ENCODE measurements at regions not wholly inside any gene's neighbourhood (a gene's known extent, or its start where the extent isn't known, plus 50 kb on each side); places are given as distances from the start of the nearest gene placed in this dataset.

DNA sequence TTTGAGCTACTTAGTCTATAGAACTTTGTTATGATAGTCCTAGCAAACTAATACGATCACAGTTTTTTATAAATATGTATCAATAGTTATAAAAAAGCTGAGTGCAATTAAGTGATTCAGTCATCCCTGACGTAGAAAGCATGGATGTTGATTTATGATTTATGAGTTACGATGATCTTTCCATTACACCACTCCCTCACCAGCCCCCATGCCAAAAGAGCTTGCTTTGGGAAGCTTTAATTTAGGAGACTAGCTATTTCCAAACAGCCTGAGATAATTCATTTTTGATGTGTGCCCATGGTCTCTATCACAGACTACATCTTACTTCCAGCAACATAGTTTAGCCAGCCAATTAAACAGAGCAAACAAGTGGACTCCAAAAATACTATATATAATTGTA is 256.8 kb downstream of the GABRG2 start:
- no peak for DNase-seq (ENCODE audit: low read depth)

DNA sequence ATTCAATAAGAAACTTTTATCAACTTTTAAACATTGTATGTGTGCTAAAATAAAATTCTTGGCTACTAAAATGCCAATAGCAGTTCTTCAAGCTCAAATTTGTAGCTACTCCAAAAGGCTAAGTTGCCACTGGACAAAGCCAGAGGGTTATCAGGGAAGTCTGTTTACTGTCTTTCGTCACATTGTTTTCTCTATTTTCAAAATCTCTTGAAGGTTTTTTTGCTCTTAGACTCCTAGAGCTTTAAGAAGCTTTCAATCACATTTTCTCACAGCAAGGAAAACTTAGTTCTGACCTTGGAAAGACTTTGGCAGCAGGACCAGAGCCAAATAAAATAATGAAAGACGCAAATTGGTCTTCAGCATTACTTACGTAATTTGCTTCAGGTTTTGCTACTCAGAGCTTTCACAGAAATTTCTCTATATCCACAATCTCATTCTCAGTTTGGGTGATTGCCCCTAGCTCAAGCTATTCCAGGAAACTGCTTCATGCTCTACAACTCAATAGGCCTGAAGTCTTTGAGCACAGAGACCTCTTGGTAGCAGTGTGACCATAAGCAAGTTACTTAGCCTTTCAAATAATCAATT is 257.7 kb downstream of the GABRG2 start:
- DNase-seq (ENCODE audit: low read depth), result no peak

DNA sequence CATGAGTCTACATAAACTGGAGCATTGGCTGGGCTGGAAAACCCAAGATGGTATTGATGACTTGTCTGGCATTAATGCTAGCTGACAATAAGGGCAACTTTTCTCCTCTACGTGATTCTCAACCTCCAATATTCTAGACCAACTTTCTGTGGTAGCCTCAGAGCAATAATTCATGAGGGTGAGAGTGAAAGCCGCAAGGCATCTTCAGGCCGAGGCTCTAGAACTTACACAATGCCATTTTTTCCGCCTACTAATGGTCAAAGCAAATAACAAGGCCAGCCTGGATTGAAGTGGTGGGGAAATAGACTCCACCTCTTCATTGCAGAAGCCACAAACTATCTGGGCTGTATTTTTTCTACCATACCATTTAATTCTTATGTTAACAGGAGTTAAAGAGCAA is 267.4 kb downstream of the GABRG2 start:
- no peak for DNase-seq (ENCODE audit: low read depth)

DNA sequence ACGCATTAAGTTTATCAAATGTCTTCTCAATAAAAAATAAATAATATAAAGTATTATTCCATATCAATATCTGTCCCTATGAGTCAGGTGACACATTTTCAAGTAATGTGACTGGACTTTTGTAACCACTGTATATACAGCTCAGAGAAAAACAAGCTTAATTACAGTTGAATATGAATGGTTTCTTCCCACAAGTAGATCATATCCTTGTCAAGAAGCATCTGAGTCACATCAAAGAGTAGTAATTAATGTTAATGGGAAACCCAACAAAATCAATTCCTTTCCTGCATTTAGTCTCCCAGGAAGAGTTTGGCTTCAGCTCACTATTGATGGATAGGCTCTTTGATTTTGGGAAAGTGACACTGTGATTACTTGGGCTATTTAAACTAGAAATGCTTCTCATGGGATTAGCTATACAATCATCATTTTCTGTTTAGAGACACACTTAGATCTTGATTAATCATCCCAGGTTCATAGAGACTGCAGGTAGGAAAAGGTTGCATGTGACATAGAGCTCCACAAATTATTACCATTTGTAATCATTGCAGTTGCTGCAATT is 292.9 kb downstream of the GABRG2 start:
- DNase-seq (ENCODE audit: low read depth), result no peak

DNA sequence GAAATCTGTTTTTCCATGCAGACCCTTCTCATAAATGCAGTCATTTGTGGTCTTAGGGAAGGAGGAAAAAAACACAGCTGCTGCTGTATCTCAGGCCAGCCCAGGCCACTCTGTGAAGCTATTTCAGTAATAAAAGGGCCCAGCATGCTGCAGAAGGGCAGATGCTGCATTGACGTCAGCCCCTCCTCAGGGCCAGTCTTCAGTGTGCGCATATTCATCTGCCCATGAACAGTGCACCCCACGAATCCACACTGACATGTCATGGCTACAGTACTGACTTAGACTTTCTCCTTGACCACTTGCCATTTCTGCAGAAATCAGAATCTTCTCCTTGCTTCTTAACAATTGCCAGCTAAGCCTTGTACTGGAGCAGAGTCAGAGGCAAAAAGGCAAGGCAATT is 304.7 kb downstream of the GABRG2 start:
- no peak for DNase-seq (ENCODE audit: low read depth)

DNA sequence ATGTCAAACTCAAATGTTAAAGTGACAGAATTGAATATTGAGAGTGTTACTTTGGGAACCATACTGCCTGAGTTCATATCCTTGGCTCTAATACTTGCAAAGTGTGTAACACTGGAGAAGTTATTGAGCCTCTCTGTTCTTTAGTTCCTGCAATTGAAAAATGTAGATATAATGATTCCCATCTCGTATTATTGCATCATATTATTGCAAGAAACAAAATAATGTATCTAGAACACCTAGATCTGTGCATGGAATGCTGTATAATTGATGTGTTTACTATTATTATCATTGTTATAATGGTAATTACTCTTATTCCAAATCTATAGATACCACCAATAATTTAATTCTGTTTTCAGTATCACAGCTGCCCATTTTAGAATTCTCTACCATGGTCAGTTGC is 310.3 kb downstream of the GABRG2 start:
- DNase-seq (ENCODE audit: low read depth), result no peak

DNA sequence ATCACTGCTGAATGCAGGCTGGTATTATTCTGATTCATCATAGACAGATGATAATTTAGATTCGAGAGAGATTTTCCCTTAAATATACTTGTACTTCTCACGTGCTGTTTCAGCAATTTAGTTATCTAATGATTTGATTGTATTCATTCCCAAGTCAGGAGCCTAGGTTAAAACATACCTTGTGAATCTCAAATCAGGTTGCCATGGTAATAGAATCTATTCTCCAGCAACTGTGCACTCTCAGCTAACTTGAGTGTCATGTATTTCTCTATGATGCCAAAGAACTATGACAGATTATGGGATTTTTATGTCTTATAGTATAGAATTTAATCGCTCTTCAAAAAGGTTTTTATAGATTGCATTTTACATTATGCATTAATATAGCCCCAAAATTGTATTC is 315.3 kb downstream of the GABRG2 start:
- no peak for DNase-seq (ENCODE audit: low read depth)

DNA sequence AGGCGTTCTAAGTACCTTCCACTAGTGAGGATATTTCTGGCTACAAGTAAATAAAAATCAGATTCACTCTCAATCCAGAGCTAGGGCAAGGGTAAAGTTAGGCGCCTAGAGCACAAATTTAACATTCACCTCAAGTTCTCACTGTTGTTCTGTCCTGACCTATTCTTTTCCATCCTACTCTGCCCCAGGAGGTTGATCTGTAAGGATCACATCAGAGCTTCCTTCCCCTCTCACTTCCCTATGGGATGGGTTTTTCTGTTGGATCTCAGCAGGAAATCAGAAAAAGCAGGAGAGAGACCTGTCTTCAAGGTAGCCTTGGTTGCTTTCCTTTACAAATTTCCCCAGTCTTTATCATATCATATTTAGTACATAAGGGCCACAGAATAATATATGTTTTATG is 316.7 kb downstream of the GABRG2 start:
- DNase-seq (ENCODE audit: low read depth), result no peak

DNA sequence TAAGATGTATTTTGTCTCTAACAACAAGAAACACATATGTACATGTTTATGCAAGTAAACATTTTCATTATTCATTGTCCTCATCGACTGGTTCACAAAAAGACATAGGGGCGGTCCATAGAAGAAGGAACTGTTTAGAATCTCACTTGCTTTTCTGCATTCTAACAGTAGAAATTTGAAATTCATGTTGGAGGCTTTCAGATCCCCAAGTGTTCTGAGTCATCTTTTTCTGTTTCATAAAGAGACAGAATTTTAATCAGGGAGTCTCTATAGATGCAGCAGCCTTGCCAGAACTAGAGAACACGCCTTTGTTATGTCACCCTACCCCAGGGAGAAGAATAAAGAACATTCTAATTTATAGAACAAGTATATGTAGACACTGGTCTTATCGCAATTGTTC is 324.3 kb downstream of the GABRG2 start:
- no peak for DNase-seq (ENCODE audit: low read depth)

DNA sequence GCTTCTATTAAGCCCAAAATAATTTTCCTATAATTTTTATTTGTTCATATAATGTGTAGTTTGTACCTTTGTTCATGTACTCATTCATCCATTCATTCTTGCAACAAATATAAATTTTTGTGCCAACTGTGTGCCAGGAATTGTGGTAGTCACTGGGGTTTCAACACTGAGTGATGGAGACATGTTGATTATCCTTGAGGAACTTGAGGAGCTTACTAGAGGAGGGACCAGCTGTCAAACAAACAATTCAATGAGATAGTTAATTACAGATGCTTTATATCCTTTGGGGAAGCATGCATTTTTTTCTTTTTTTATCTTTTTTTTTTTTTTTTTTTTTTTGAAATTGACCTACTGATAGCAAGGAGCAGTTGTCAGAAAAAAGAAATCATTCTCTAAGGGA is 324.8 kb downstream of the GABRG2 start:
- DNase-seq (ENCODE audit: low read depth), result no peak

DNA sequence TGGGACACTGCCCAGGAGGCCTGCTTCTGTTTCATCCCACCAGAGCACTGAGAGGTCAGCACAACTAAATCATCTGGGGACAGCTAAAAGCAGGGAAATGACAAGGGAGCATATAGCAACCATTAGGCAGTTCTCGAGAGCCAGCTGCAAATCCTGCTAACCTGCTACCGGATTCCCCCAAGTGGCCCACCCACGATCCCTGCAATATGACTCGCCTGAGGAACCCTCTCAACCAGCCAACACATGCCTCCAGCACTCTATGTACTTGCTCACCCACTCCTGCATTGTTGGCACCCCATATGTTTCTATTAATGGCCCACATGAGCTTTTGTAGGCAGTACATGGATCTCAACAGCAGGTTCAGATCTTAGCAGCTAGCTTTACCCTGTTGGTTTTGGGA is 326.0 kb downstream of the GABRG2 start:
- no peak for DNase-seq (ENCODE audit: low read depth)

DNA sequence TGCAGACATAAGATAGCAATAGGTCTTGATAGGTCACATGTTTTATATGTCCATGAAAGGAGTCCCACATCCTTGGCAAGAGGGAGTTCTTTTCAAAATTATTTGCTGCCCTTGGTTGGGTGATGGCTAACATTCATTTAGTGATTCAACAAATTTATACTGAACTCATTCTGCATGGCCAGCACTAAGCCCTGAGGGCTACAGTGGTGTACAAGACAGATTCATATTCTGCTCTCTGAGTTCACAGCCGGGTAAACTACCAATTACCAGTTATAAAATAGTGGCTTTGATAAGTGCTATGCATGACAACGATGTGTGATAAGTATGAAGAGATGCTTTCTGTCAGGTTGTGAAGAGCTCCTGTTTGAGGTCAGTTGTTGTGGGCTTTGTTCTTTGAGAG is 340.0 kb downstream of the GABRG2 start:
- DNase-seq (ENCODE audit: low read depth), result no peak

DNA sequence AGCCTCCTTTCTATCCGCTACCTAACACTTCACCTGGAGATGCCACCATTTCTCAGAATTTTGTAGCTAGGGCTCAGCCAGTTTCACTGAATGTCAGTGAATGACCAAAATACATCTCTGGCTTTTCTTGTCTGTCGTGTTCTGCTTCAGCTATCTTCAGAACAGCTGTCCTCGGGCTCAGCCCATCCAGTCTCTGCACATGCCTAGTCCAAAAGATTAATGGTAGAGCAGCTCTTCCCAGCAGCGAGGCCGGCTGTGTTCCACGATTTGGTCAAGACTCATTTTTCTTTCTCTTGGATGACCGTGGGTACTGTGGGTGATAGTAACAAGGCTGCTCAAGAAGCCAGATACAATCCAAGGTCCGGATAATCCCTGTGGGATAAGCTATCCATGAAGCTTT is 342.8 kb downstream of the GABRG2 start:
- DNase-seq (ENCODE audit: low read depth), result no peak

DNA sequence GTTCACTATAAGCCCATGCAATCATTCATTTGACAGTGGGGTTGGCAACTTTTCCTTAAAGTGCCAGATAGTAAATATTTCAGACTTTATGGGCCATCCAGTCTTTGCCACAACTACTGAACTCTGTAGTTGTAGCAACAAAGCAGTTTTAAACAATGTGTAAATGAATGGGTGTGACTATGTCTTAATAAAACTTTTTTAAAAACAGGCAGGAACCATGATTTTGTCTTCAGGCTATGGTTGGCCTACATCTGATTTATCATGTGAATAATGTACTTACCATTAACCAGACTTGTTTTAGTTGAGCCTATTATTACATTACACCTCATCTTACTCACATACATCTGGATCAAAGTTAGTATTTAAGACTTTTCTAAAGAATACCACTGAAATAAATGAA is 361.6 kb downstream of the GABRG2 start:
- DNase-seq (ENCODE audit: low read depth), result no peak

DNA sequence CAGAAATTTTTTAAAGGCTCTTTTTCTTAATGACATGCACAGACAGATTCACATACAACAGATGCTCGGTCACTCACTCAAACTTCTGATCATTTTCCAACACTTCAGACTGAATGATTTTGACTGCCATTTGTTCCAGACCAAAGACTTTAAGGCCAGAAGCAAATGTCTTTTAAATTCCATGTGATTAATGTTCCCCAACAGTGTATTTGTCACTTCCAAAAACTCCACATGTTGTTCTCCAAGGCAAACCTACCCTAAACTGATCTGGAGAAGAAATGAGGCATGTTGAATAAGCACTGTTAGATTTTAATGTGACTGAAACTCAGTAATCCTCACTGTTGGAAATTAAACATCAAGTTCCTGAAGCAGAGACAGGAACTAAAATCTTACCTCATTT is 366.7 kb downstream of the GABRG2 start:
- no peak for DNase-seq (ENCODE audit: low read depth)

DNA sequence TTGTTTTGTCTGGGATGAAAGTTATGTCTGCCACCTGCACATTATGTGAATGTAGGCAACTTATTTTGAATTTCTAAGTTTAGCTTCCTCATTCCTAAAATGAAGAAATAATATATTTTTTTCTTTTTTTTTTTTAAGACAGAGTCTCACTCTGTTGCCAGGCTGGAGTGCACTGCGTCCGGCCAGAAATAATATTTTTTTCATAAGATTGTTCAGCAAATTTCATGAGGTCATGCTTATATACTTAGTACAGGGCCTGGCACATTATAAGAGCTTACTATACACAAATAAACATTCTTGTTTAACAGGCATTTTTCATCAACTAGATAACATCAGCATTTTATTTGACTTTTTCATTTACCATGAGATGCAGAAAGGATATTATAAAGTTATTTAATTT is 368.5 kb downstream of the GABRG2 start:
- no peak for DNase-seq (ENCODE audit: low read depth)

DNA sequence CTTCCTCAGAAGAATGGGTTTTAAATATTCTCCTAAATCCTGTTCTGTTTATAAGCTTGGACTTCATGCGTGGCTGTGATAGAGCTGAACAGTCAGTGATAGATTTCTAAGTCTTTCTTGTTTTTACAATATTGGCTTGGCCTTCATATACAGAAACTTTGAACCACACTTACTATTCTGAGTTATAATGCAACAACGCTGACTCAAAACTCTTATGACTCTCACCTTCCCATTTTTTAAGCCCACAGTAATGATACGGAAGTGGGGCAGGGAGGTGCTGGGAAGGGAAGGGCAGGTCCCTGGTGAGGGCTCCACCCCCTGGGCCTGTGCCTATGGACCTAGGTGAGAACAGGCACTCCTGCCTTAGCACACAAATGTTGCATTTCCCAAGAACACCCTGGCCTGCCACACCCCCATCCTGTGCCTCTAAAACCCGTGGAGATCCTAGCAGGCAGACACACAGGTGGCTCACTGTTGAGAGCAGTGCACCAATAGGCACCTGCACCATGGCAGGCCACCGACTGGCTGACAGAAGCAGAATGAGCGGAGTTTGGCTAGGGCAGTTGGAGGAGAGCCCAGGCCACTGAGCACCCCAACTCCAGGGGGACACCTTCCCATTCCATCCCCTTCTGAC is 376.7 kb downstream of the GABRG2 start:
- no peak for DNase-seq (ENCODE audit: low read depth)

DNA sequence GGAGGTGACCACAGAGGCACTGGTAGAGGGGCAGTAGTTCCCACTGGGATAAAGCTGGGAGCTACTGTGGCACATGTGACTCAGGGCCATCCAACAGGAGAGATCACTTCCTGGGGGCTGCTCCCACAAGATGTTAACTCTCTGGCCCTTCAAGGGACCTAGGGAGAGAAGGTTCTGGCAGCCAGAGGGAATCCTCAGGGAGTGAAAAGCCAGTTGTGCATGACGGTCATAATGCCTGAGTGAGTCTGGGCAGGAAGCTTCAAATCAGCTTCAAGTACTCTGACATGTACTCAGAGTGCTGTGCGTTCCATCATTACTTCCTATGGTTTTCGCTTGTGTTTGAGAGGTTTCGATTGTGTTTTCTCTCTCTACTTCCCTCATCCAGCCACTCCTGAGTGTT is 388.5 kb downstream of the GABRG2 start:
- DNase-seq (ENCODE audit: low read depth), result no peak

DNA sequence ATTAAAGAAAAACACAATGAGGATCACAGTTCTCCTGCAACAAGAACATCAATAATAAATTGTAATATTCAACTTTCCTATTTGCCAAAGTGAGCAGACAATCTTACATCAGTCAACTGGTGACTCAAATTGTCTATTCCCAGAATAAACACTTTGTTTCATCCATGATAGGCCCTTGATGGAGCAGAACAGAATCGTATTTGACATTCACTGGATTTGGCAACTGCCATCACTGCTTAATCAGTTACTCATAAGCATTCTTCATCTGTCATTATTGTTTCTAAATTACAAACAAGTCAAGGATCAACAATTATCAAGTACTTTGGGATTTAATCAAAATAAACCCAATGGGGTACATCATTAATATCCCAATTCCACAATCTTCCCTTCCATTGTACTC is 398.4 kb downstream of the GABRG2 start:
- DNase-seq (ENCODE audit: low read depth), result no peak

DNA sequence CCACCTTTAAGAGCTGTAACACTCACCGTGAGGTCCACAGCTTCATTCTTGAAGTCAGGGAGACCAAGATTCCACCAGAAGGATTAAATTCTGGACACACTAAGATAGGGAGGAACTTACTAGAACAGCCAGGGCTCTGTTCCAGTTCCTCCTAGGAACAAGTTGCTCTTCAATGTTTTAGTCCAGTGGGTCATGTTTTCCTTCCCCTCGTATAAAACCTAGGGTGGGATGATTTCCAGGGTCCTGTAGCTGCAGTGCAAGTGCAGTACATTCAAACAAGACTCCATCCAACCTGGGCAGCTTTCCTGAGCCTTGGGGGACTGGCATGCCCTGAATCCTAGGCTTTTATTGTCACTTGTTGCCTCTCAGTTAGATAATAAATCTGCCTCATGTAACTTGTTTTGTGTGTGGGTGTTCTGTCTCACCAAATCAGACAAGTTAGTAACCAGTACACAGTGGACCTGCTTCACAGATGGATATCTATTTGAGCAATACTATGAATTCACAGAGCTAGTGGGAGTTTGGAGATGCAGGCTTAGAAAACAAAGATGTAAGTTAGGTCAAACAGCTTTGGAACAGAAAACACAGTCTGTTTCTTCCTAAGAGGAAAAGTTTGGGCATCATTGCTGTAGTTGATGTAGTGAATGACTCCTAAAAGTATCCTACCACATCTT is 405.6 kb downstream of the GABRG2 start:
- DNase-seq (ENCODE audit: low read depth), result no peak

DNA sequence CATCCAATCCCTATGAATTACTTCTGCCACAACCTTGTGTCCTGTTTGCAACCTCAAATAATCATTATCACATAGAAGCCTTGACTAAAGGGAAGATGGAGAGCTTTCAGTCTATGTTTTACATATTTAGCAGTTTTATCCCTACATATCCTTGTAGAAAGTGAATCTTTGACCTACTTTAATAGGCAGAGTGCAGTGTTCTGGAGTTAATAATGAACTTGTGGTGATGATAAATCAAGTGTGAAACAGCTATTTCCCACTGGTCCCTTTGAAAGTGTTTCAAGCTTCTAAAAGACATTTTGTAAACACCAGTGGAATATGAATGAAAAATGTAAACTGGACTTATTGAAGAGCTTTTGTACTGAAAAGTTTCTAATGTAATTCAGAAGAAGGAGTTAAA is 406.7 kb downstream of the GABRG2 start:
- no peak for DNase-seq (ENCODE audit: low read depth)

DNA sequence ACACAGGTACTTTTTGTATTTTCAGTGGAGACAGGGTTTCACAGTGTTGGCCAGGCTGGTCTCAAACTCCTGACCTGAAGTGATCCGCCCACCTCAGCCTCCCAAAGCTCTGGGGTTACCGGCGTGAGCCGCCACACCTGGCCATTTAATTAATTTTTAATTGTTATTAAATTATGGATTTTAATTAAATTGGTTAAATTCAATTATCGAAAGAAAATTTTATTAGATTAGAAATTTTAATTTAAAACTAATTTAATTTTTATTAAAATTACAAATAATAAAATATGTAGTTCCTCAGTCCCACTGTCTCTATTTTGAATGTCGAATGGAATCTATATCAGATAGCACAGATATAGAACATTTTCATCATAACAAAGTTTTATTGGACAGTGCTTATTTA is 416.5 kb downstream of the GABRG2 start:
- DNase-seq (ENCODE audit: low read depth), result no peak

DNA sequence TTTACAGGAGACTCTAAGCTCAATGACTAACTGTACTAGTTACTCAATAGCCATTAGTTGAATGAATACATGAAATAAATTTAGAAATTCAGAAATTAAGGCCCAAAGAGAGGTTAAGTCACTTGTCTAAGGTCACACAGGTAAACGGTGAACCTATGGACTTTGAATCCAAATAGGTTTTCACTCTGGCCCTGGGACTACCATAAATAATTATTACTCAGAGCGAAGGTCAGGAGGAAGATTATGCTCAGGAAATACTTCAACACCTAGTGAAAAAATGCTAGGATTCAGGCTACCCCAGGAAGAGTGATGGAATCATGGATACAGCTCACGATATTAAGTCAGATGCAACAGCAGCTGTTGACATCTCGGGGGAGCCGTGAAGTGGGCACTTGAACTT is 417.4 kb downstream of the GABRG2 start:
- no peak for DNase-seq (ENCODE audit: low read depth)

All from stimulated activated CD8-positive, alpha-beta memory T cell treated with anti-CD3 and anti-CD28 coated beads, Interleukin-4, amount 100 ng/mL, for 24 hours (primary cell).